22Rv1 (cell line): ENCODE measurements at regions not wholly inside any gene's neighbourhood (a gene's known extent, or its start where the extent isn't known, plus 50 kb on each side); places are given as distances from the start of the nearest gene placed in this dataset.
"Not testable (repeated sequence)": the region's sequence is repeated elsewhere in the genome, so short reads cannot be mapped to it uniquely, and the experiment has no call there.

Experiments
- H3K27ac ChIP-seq: fragments of 450-650 bp; 2 replicates; pipeline ENCODE4 v1.5.1; 2017
- ZFX ChIP-seq: fragments of 450-650 bp; IDR thresholded peaks from 2 replicates; pipeline ENCODE4 v1.6.1; 2017; ENCODE audit warnings: antibody characterized with exemption, borderline replicate concordance
- TF ChIP-seq, protein P1 (sequence below): fragments of 450-650 bp; IDR thresholded peaks from 2 replicates; pipeline ENCODE4 v1.5.1; 2017; ENCODE audit warnings: mild to moderate bottlenecking

DNA sequence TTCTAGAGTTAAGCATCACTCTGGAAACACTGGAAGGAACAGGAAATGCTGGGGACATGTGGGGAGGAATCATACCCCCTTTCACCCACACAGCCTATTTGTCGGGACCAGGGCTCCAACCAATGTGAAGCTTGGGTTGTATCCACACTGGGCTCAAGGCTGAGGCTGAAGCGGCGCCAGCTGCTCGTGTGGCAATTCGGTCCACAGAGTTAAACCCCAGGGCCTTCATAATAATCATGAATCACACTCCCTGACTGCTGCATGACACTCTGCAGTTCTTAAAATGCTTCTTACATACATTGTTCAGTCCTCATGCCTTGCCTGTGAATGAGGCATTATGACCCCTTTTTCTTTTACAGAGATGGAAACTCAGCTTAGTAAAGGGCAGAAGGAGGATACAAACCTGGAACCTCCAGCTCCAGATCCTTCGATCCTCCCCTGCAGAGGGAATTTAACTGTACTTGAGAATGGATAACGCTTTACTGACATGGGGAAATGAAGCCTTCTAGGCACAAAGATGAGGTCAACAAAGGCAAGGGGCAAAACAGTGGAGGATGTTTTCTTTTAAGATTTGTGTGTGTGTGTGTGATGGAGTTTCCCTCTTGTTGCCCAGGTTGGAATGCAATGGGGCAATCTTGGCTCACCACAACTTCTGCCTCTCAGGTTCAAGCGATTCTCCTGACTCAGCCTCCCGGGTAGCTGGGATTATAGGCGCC is 72.7 kb downstream of the SOX9 start:
- TF ChIP-seq, protein P1, sequence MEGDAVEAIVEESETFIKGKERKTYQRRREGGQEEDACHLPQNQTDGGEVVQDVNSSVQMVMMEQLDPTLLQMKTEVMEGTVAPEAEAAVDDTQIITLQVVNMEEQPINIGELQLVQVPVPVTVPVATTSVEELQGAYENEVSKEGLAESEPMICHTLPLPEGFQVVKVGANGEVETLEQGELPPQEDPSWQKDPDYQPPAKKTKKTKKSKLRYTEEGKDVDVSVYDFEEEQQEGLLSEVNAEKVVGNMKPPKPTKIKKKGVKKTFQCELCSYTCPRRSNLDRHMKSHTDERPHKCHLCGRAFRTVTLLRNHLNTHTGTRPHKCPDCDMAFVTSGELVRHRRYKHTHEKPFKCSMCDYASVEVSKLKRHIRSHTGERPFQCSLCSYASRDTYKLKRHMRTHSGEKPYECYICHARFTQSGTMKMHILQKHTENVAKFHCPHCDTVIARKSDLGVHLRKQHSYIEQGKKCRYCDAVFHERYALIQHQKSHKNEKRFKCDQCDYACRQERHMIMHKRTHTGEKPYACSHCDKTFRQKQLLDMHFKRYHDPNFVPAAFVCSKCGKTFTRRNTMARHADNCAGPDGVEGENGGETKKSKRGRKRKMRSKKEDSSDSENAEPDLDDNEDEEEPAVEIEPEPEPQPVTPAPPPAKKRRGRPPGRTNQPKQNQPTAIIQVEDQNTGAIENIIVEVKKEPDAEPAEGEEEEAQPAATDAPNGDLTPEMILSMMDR = no peak
- no peak for TF ChIP-seq ZFX
- H3K27ac ChIP-seq = no peak overlapping the region

DNA sequence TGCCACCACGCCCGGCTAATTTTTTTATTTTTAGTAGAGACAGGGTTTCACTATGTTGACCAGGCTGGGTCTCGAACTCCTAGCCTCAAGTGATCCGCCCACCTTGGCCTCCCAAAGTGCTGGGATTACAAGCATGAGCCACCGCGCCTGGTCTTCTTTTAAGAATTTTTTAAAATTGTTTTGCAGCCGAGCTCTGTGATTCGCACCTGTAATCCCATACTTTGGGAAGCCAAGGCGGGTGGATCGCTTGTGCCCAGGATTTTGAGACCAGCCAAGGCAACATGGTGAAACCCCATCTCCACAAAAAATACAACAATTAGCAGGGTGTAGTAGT is 73.3 kb downstream of the SOX9 start:
- not testable (repeated sequence) for H3K27ac ChIP-seq

DNA sequence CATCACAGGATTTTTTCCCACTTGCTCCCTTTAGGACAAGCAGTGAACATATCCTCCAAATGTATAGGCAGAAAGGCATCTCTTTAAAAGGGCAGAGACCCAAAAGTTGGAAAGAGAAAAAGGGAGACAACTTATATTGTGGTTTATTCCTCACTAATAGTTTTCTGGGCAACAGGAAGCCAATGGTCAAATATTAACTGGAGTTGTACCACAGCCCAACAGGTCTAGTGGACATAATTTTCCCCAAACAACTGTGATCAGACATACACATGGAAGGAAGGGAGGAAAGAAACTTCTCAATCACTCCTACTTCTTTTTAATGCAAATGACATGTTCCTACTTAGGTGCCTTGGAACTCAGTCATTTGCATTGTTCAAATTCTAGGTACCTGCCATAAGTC is 78.4 kb downstream of the SOX9 start:
- no peak overlapping the region for H3K27ac ChIP-seq
- TF ChIP-seq, protein P1 = no peak
- no peak for TF ChIP-seq ZFX

DNA sequence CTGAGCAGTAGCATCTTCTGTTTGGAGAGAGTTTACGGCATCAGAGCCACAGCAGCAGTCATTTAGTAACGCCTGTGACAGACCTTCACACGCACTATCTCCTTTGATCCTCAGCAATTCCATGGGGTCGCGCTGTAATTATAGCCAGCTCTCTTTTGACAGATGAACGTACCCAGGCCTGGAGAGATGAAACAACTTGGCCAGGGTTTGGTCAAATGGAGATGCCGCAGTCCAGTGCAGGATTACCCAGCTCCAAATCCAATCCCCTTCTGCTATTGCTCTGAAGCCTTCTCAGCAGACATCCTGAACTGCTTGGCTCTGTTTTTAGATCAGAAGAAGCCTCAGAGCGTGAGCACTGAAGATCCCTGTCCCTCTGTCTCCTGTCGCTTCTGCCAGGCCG is 83.9 kb downstream of the SOX9 start:
- no peak overlapping the region for H3K27ac ChIP-seq
- TF ChIP-seq, protein P1 = no peak
- TF ChIP-seq ZFX = no peak

DNA sequence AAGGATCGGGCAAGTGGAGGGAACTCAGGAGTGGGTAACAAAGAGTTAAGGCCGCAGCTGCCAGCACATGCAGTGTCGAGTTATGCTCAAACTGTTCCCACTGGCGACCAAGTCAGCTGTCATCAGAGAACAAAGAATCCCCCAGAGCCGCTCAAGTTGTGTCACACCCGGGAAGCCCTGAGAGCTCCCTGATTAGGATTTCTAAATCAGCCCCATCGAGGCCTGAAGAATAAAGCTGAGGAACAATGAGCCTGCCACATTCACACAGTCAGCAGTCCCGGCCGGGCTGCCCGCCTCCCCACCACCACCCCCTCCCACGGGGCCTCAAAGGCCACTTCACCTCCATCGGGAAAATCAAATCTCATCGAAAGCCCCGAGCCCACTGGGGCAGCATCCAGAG is 84.5 kb downstream of the SOX9 start:
- H3K27ac ChIP-seq = no peak overlapping the region
- TF ChIP-seq, protein P1 = no peak
- no peak for TF ChIP-seq ZFX

DNA sequence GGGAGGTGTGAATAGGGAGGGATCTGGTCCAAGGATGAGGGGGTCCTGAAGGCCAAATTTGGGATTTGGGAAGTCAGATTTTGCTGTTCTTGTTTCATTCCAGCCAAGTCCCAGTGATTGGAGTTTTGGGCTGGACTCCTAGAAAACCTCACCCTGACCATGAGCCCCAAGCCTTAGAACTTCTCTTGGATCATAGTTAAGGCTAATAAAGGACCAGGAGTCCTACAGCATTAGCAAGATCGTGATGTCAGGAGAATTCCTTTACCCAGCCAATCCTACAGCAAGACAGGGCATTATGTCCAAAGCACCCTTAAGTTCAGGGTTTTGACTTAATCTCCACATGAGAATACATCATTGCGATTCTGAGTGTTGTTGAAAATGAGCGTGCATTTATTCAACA is 85.0 kb downstream of the SOX9 start:
- H3K27ac ChIP-seq = no peak overlapping the region
- no peak for TF ChIP-seq ZFX
- TF ChIP-seq, protein P1 = no peak

DNA sequence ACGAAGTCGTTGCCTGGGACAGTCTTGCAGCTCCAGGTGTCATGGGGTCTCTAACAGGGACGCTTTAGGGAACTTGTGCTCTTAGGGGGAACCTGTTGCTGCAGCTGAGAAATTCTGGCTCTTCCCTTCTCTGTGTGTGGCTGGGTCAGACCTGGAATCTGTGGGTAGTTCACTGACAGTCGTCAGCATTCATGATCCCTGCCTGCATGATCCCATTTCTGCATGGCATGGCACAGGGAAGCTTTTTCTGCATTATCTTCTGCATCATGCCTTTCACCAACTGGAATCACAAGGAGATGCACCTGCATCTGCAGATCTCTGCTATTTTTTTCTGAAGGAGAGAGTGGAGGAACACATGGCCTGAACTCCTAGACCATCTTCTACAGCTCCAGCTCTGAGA is 85.6 kb downstream of the SOX9 start:
- TF ChIP-seq ZFX = no peak
- TF ChIP-seq, protein P1 = no peak

DNA sequence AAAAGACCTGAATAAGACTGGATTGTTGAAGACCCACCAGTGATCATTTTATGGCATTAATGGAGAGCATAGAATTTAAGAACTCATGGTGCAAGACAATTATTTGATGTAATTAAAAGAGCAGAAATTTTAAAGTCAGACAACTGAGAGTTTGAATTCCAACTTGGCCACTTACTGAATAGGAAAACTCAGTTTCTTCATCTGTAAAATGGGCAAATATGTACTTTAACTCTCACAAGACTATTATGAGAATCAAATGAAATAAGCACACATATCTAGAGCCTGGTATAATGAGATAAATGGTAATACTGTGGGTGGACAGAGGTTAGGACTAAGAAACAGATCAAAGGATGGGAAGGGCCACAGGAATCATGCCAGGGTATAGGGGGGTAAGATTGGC is 88.0 kb downstream of the SOX9 start:
- TF ChIP-seq, protein P1 = no peak
- TF ChIP-seq ZFX = no peak
- no peak overlapping the region for H3K27ac ChIP-seq

More for the DNA sequence above, 85.6 kb downstream of the SOX9 start:
- H3K27ac ChIP-seq = no peak overlapping the region
